ENCODE measurements at regions not wholly inside any gene's neighbourhood (a gene's known extent, or its start where the extent isn't known, plus 50 kb on each side); places are given as distances from the start of the nearest gene placed in this dataset.

GRCh38 chr4:19512086-19512485 is 739.6 kb upstream of the SLIT2 start:
- no peak for TF ChIP-seq CTCF (IDR thresholded peaks at IDR 0.05)
- no peak overlapping the region for H3K4me3 ChIP-seq
- H3K27ac ChIP-seq = no peak overlapping the region
- DNase-seq (no peak), ATAC-seq (no peak)
- H3K36me3 ChIP-seq = no peaks in the 10 kb centered on the region
- H3K9me3 ChIP-seq = no peaks in the 10 kb centered on the region
- H3K27me3 ChIP-seq (ENCODE audit: low read depth) = no peaks in the 10 kb centered on the region
- intact Hi-C loops (cut with DNase I) = no loop called here
- H3K4me1 ChIP-seq = no peaks in the 10 kb centered on the region

GRCh38 chr4:19510993-19511392 is 740.7 kb upstream of the SLIT2 start:
- ATAC-seq = no peak
- no peaks in the 10 kb centered on the region for H3K27me3 ChIP-seq (ENCODE audit: low read depth)
- H3K27ac ChIP-seq = no peak overlapping the region
- H3K36me3 ChIP-seq = no peaks in the 10 kb centered on the region
- H3K9me3 ChIP-seq = no peaks in the 10 kb centered on the region
- intact Hi-C loops (cut with DNase I) = no loop called here
- H3K4me3 ChIP-seq = no peak overlapping the region
- no peaks in the 10 kb centered on the region for H3K4me1 ChIP-seq
- TF ChIP-seq CTCF (IDR thresholded peaks at IDR 0.05) = no peak
- no peak for DNase-seq

GRCh38 chr4:19508442-19508841 is 743.3 kb upstream of the SLIT2 start:
- Histone ChIP-seq H3K4me3 (no peak overlapping the region), H3K36me3 (no peaks in the 10 kb centered on the region), H3K27ac (no peak overlapping the region), H3K9me3 (no peaks in the 10 kb centered on the region), H3K4me1 (no peaks in the 10 kb centered on the region), H3K27me3 (ENCODE audit: low read depth) (no peaks in the 10 kb centered on the region)
- ATAC-seq = no peak
- intact Hi-C loops (cut with DNase I) = no loop called here
- no peak for TF ChIP-seq CTCF (IDR thresholded peaks at IDR 0.05)
- no peak for DNase-seq

GRCh38 chr4:19497705-19498104 is 754.0 kb upstream of the SLIT2 start:
- DNase-seq (no peak), ATAC-seq (no peak)
- H3K4me1 ChIP-seq = no peaks in the 10 kb centered on the region
- TF ChIP-seq CTCF (IDR thresholded peaks at IDR 0.05) = no peak
- no peaks in the 10 kb centered on the region for H3K36me3 ChIP-seq
- H3K27me3 ChIP-seq (ENCODE audit: low read depth) = no peaks in the 10 kb centered on the region
- H3K27ac ChIP-seq = no peak overlapping the region
- intact Hi-C loops (cut with DNase I) = no loop called here
- no peaks in the 10 kb centered on the region for H3K9me3 ChIP-seq
- H3K4me3 ChIP-seq = no peak overlapping the region

GRCh38 chr4:19496756-19497155 is 754.9 kb upstream of the SLIT2 start:
- Histone ChIP-seq H3K27ac (no peak overlapping the region), H3K27me3 (ENCODE audit: low read depth) (no peaks in the 10 kb centered on the region), H3K36me3 (no peaks in the 10 kb centered on the region), H3K4me1 (no peaks in the 10 kb centered on the region), H3K9me3 (no peaks in the 10 kb centered on the region), H3K4me3 (no peak overlapping the region)
- ATAC-seq = no peak
- TF ChIP-seq CTCF (IDR thresholded peaks at IDR 0.05) = no peak
- intact Hi-C loops (cut with DNase I) = no loop called here
- DNase-seq = no peak

- Histone ChIP-seq H3K36me3 (no peaks in the 10 kb centered on the region), H3K4me1 (no peaks in the 10 kb centered on the region), H3K27me3 (ENCODE audit: low read depth) (no peaks in the 10 kb centered on the region), H3K27ac (no peak overlapping the region), H3K4me3 (no peak overlapping the region), H3K9me3 (no peaks in the 10 kb centered on the region)
- no peak for ATAC-seq
- intact Hi-C loops (cut with DNase I) = no loop called here
- TF ChIP-seq CTCF (IDR thresholded peaks at IDR 0.05) = no peak
- no peak for DNase-seq
These were observed 756.7 kb upstream of the SLIT2 start for GRCh38 chr4:19494961-19495360.

Data from lower lobe of right lung (tissue), 2 donors.